HG03521 (cell line): ENCODE measurements at regions not wholly inside any gene's neighbourhood (a gene's known extent, or its start where the extent isn't known, plus 50 kb on each side); places are given as distances from the start of the nearest gene placed in this dataset.

Source experiments
- ATAC-seq: cut with Tn5 transposase; IDR thresholded peaks from one replicate; pipeline ENCODE4 v1.9.1; 2021; ENCODE audit warnings: mild to moderate bottlenecking, moderate library complexity; ENCODE audit not compliant: unreplicated experiment

- ATAC-seq, result no peak
Observed at GRCh38 chr14:85978582-85979250, 448.8 kb downstream of the FLRT2 start.

GRCh38 chr14:85974602-85975001 lies 444.7 kb downstream of the FLRT2 start:
- ATAC-seq, result no peak

GRCh38 chr14:85963486-85963885 lies 433.5 kb downstream of the FLRT2 start:
- ATAC-seq, result no peak

- ATAC-seq, result no peak
Observed at GRCh38 chr14:85960756-85961155, 430.8 kb downstream of the FLRT2 start.

DNA sequence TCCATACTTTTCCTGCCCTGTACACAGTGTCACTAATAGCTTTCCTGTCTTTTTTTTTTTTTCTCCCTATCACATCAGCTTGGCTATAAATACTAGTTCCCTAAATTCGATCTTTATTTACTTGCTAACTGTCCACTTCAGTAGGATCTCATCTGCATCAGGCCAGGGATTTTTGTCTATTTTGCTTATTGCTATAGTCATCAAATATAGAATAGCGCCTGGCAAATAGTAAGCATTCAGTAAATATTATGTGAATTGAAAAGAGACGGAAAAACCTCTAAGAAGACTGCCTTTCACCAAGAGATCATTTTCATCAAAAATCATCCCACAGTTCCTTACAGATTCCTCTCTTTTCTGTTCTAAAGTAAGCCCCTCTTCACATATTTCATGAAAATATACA lies 429.1 kb downstream of the FLRT2 start:
- no peak for ATAC-seq

GRCh38 chr14:85958069-85958468 lies 428.1 kb downstream of the FLRT2 start:
- ATAC-seq, result no peak

DNA sequence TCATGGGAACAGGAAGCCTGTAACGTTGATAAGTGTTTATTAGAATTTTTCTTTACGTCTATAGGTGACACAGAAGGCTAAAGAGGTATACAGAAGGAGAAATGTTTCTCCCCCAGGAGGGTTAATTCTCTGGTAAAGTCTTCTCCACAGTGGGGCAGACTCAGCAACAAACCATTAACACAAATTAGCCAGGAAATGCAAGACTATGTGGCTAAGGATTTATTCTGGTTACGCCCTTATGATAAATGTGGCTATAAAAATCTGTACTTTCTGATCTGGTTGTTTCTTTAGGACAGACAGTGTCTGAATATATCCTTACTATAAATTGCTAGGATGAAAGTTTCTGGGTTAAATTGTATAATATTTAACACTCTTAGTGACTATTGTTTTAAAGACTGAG lies 423.3 kb downstream of the FLRT2 start:
- no peak for ATAC-seq

- no peak for ATAC-seq
Observed at GRCh38 chr14:85948153-85948552, 418.2 kb downstream of the FLRT2 start.

DNA sequence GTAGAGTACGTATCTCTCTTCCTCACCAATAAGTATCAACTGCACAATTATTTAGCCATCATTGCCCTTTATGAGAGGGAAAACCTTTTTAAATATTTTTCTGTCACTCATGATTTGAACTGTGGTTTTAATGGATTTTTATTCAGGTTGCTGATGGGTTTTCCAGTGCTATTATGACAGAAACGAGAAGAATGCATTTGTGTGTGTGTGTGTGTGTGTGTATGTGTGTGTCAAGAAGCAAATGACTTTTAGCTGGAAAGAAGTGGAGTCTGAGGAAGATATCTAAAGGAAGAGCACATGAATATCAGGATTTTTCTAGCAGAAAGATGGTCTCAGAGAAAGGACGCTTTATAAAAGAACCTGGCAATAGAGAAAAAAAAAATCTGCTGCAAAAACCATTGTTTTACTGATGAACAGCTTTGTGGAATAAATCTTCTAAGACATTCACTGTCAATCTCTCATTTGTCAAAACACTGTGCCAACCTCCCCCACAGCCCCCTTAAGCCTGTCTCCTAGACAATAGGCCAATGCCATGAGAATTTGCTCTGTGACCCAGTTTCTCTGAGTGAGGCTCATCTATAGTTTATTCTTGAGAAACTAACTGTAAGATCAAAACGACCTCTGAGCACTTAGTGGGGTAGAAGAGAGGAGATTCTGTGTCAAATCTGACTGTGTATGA lies 417.7 kb downstream of the FLRT2 start:
- ATAC-seq, result no peak

DNA sequence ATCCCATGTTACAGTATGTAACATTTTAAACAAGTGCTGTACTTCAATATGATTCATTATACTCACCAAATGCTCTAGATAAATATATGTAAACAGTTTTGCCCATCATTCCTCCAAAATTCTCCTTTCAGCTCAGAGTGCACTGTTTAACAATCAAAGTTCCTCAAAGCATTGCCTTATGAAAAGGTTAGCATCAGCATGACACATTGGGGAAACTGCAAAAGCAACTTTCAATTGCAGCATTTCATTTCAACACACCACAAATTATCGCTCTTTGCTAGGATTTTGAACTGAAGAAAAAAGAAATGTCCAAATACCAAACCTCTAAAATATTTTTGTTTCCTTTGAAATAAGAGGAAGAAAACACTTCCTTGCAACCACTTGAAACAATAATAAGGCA lies 413.2 kb downstream of the FLRT2 start:
- no peak for ATAC-seq

DNA sequence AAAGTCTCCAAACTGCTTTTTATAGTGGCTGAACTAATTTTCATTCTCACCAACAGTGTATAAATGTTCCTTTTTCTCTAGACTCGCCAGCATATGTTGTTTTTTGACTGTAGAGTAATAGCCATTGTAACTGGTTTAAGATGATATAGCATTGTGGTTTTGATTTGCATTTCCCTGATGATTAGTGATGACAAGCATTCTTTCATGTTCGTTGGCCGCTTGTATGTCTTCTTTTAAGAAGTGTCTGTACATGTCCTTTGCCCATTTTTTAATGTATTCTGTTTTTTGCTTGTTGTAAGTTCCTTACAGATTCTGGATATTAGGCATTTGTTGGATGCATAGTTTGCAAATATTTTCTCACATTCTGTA lies 404.9 kb downstream of the FLRT2 start:
- ATAC-seq, result peak; percentile 37

GRCh38 chr14:85934123-85934885 lies 404.4 kb downstream of the FLRT2 start:
- peak; percentile 88 for ATAC-seq

DNA sequence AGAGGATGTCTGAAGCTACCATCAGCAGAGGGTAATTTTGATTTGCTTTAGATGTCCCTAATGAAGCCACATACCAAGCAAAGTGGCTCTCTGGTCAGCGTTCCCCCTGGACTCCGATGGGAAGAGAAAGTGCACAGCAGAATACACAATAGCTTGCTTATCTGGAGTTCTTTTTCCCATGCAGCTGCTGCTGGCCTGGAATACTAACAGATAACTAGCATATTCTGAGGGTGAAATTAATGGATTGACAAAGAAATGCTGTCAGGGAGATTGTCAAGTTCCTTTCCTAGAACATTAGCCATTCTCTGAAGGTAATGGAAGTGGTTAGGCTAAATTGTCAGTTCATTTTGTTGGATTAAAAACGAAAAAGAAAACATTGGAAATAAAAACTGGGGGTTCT lies 391.3 kb downstream of the FLRT2 start:
- ATAC-seq, result no peak

- no peak for ATAC-seq
Observed at GRCh38 chr14:85917716-85918115, 387.8 kb downstream of the FLRT2 start.

DNA sequence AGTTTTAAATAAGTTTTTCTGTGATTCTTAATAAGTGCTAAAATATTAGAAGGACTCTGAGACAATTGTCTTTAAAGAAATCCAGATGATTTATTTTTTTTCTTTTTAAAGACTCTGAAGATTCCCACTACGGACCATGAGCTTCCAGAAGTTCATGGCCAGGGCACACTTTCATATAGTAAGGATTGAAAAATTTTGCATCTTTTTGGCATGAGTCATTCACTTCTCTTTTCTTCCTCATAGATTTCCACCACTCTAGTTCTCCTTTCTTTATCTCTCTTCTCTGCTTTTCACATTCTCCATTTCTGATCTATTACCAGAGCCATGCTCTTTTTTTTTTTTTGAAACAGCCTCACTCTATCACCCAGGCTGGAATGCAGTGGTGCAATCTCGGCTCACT lies 385.8 kb downstream of the FLRT2 start:
- ATAC-seq, result no peak

DNA sequence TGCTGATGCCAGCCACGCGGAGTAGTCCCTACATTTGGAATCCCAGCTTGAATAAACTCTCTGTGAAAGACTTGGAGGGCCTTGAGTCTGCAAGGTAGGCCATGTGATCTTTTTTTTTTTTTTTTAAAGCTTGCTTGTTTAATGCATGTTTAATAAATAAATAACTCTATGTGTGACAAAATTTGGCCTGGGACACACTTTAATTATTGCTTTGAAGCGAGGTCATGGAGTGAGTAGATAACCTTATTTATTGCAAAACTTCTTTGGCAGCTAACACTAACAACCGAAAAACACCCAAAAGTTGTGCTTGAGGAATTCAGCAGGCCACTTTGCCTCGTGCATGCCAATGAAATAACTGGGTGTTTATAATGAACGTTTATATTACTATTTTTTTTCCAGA lies 382.2 kb downstream of the FLRT2 start:
- no peak for ATAC-seq

DNA sequence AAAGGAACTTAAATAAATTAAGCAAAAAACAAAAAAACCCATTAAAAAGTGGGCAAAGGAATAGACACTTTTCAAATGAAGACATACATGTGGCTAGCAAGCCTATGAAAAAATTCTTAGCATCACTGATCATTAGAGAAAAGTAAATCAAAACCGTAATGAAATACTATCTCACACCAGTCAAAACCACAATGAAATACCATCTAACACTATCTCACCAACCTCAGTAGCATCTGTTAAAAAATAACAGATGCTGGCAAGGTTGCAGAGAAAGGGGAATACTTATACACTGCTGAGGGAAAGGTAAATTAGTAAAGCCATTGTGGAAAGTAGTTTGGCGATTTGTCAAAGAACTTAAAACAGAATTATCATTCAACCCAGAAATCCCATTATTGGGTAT lies 381.1 kb downstream of the FLRT2 start:
- ATAC-seq, result no peak

- no peak for ATAC-seq
Observed at GRCh38 chr14:85909581-85909980, 379.6 kb downstream of the FLRT2 start.

GRCh38 chr14:85907536-85907935 lies 377.6 kb downstream of the FLRT2 start:
- no peak for ATAC-seq

DNA sequence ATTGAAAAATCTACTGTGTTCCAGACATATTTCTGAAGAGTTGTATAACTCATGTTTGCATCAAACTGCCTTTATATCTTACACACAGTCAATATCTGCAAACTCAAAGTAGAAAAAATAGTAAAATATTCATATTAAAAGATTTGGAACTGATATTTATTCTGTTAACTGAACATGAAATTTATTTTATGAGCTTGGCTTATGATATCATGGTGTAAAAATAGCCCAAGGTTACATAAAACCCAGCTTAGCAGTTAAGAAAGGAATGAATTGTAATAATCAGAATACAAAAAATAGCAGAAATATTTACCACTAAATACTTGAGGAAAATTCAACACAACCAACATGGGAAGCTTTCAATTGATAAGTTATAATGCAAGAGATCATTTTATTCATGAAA lies 367.9 kb downstream of the FLRT2 start:
- ATAC-seq, result no peak

DNA sequence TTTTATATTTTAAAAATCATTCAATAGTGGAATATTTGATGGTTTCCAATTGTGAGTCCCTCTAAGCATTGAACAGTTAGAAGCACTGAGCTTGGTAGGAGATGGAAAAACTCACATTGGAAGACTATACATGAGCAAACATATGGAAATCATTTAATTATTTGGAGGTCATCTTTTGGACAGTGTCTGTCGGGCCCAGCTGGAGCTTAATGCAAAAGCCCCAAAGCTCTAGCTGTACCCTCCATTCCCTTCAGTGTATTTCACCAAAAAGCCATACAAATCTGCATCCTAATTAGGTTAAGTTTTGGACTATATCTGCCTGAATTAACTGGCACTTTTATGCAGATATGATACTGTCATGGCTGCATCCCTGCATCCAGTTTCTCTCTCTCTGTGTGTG lies 365.7 kb downstream of the FLRT2 start:
- no peak for ATAC-seq

GRCh38 chr14:85892251-85892650 lies 362.3 kb downstream of the FLRT2 start:
- no peak for ATAC-seq
